AG04450 (cell line): ENCODE measurements at regions not wholly inside any gene's neighbourhood (a gene's known extent, or its start where the extent isn't known, plus 50 kb on each side); places are given as distances from the start of the nearest gene placed in this dataset.

Experiments
- CTCF ChIA-PET: fragments of 300-600, 350-600 bp; formaldehyde crosslinking; extraction: SDS; loops from one replicate; lab custom pipeline; 2022; ENCODE audit warnings: antibody characterized with exemption, inconsistent platforms; lab: Charles Lee
- POLR2A ChIA-PET: fragments of 350-600 bp; formaldehyde crosslinking; extraction: SDS; loops from one replicate; lab custom pipeline; 2021; ENCODE audit warnings: antibody characterized with exemption, inconsistent platforms; lab: Yijun Ruan, JAX
- DNase-seq: peaks from one replicate; pipeline ENCODE4 v3.0.0-alpha.2; 2011; ENCODE audit warnings: low read depth, low spot score
- H3K27ac ChIP-seq: one replicate; pipeline ENCODE4 v1.5.1; 2012; ENCODE audit warnings: low read depth, low read length, control low read depth
- H3K27me3 ChIP-seq: one replicate; pipeline ENCODE4 v1.6.0; 2012; ENCODE audit warnings: low read length; ENCODE audit not compliant: control insufficient read depth, insufficient read depth
- H3K4me3 ChIP-seq: 2 replicates; pipeline ENCODE4 v1.5.1; 2011; ENCODE audit warnings: mild to moderate bottlenecking, low read depth, low read length, control low read depth
- H3K9me3 ChIP-seq: 2 replicates; pipeline ENCODE4 v1.5.1; 2012; ENCODE audit warnings: low read length; ENCODE audit not compliant: control insufficient read depth, insufficient read depth
- TF ChIP-seq, protein P1 (sequence below): IDR thresholded peaks from 2 replicates; pipeline ENCODE4 v1.5.1; 2011; ENCODE audit warnings: low read depth, low read length, control low read depth, inconsistent platforms

DNA sequence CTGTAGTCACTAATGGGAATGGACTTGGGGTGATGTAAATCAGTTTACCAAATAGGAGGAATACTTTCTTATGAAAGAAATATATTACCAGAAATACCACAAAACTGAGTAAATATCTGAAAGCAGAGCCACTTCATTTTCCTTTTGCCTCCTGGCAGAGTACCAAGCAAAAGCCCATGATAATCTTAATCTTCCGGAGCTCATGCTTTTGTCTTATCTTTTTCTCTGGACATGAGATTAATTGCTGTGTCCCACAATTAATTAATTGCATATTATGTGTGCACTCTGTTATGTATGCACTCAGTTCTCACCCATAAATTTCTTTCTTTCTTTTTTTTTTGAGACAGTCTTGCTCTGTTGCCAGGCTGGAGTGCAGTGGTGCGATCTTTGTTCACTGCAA, 94.1 kb upstream of the PDE4B start:
- H3K27me3 ChIP-seq = peaks cover 4% of the 10 kb centered on the region
- TF ChIP-seq, protein P1, sequence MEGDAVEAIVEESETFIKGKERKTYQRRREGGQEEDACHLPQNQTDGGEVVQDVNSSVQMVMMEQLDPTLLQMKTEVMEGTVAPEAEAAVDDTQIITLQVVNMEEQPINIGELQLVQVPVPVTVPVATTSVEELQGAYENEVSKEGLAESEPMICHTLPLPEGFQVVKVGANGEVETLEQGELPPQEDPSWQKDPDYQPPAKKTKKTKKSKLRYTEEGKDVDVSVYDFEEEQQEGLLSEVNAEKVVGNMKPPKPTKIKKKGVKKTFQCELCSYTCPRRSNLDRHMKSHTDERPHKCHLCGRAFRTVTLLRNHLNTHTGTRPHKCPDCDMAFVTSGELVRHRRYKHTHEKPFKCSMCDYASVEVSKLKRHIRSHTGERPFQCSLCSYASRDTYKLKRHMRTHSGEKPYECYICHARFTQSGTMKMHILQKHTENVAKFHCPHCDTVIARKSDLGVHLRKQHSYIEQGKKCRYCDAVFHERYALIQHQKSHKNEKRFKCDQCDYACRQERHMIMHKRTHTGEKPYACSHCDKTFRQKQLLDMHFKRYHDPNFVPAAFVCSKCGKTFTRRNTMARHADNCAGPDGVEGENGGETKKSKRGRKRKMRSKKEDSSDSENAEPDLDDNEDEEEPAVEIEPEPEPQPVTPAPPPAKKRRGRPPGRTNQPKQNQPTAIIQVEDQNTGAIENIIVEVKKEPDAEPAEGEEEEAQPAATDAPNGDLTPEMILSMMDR = no peak
- ChIA-PET CTCF (interaction anchor here (1.0 to 3.0 kb wide), 2 partner anchors 11 to 267 kb away, joined by 3 to 16 read pairs; no protein-coding TSS in a partner anchor), POLR2A (no interaction called here)
- no peaks in the 10 kb centered on the region for H3K9me3 ChIP-seq
- no peak for DNase-seq
- no peak overlapping the region for H3K27ac ChIP-seq
- no peak overlapping the region for H3K4me3 ChIP-seq

DNA sequence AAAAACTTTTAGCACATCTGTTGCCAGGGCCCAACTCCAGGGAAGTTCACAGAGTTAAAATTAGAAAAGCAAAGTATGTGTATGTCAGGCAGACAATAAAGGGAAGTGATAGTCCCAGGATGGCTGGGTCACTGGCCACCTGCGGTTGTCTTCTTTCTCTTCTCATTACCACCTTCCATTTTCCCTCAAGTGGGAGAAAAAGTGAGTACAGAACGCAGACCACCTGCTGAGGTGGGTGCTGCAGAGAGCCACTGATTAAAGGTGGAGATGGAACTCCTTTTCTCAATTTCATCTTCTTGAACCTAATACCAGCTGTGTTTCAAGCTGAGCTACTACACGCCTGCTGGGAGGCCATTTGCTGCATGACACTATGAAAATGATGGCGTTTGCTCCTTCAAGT, 88.8 kb upstream of the PDE4B start:
- ChIA-PET POLR2A (no interaction called here), CTCF (interaction anchor here (3.0 kb wide), 1 partner anchor 16 kb away, joined by 17 read pairs; no protein-coding TSS in a partner anchor)
- TF ChIP-seq, protein P1 = no peak
- H3K9me3 ChIP-seq = no peaks in the 10 kb centered on the region
- no peak overlapping the region for H3K27ac ChIP-seq
- no peak overlapping the region for H3K4me3 ChIP-seq
- no peak for DNase-seq
- H3K27me3 ChIP-seq = peaks cover 15% of the 10 kb centered on the region

DNA sequence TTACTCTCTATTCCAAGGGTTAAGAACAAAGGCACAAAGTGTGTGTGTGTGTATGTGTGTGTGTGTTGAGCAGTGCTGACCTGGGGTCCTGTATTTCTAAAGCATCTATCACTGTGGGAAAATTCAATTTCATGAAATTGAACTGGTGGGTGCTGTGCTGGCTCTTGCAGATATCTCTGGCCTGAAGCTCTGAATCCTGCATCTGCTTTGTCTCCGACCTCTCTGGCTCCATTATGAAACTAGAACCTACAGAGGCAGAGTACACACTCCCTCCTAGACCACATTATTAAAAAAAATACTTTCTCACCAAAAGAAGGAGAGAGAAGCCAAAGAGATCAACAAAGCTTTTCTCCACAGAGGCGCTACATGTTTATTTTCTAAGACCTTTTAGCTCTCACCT, 88.4 kb upstream of the PDE4B start:
- Histone ChIP-seq H3K27me3 (peaks cover 15% of the 10 kb centered on the region), H3K9me3 (no peaks in the 10 kb centered on the region), H3K27ac (no peak overlapping the region), H3K4me3 (no peak overlapping the region)
- POLR2A ChIA-PET = no interaction called here
- CTCF ChIA-PET = interaction anchor here (1.0 to 3.0 kb wide), 2 partner anchors 9 to 17 kb away, joined by 3 to 17 read pairs; no protein-coding TSS in a partner anchor
- TF ChIP-seq, protein P1 = no peak
- DNase-seq = no peak

DNA sequence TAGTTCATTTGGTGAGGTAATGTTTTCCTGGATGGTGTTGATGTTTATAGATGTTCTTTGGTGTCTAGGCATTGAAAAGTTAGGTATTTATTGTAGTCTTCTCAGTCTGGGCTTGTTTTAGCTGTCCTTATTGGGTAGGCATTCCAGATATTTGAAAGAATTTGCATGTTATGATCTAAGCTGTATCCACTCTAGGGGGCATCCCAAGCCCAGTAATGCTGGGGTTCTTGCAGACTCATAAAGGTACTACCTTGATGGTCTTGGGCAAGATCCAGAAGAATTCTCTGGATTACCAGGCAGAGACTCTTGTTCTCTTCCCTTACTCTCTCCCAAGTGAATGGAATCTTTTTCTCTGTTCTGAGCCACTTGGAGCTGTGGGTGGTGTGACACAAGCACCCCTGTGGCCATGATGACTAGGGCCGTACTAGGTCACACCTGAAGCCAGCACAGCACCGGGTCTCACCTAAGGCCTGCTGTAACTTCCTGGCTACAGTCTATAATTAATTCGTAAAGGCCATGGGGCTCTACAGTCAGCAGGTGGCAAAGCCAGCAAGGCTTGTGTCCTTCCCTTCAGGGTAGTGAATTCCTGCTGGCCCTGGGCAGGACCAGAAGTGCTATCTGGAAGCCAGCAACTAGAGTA, 74.8 kb upstream of the PDE4B start:
- H3K4me3 ChIP-seq = no peak overlapping the region
- ChIA-PET CTCF (interaction anchor here (0.8 to 3.2 kb wide), 5 partner anchors 232 to 525 kb away, joined by 3 to 21 read pairs (median 3); no protein-coding TSS in a partner anchor), POLR2A (no interaction called here)
- peaks cover 2% of the 10 kb centered on the region for H3K27me3 ChIP-seq
- no peak overlapping the region for H3K27ac ChIP-seq
- DNase-seq = peak; percentile 10
- H3K9me3 ChIP-seq = no peaks in the 10 kb centered on the region
- TF ChIP-seq, protein P1 = peak; percentile 53

DNA sequence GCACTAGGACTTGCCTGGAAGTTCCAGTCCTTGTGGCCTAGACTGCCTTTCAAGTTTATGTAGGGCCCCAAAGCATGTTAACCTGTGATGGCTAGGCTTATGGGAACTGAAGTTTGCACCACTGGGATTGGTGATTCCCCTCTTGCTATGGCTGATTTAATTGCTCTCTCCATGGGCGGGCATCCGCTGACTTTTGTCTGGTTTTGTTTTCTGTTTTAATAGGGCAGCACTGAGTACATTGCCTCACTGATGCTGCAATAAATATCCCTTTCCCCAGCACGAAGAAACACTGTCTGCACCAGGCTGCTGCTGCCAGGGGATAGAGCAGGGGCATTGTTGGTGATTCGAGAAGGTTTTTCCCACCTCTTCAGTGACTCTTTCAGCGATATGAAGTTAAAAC, 73.3 kb upstream of the PDE4B start:
- CTCF ChIA-PET = interaction anchor here (0.6 to 3.2 kb wide), 3 partner anchors 31 to 975 kb away, joined by 3 to 21 read pairs (median 6); no protein-coding TSS in a partner anchor
- Histone ChIP-seq H3K4me3 (no peak overlapping the region), H3K27ac (no peak overlapping the region), H3K9me3 (no peaks in the 10 kb centered on the region), H3K27me3 (peaks cover 2% of the 10 kb centered on the region)
- TF ChIP-seq, protein P1 = no peak
- DNase-seq = no peak
- POLR2A ChIA-PET = no interaction called here
